Motor neuron (in vitro differentiated cells): ENCODE measurements at regions not wholly inside any gene's neighbourhood (a gene's known extent, or its start where the extent isn't known, plus 50 kb on each side); places are given as distances from the start of the nearest gene placed in this dataset.

Source experiments
- ATAC-seq, 8 experiments: fragments of 200-7000 bp; cut with Tn5 transposase; replicated peaks in 6 of 8; 2 replicates each; pipeline ENCODE4 v1.8.0; 2021; ENCODE audit warnings: mild to moderate bottlenecking in 8 of 8, moderate library complexity in 8 of 8
- H3K27ac ChIP-seq, 2 donors: fragments of 250-450 bp; sonication (Bioruptor Pico); 2 replicates each; pipeline ENCODE4 v1.9.0; 2021; ENCODE audit warnings: antibody characterized with exemption in 2 of 2, mild to moderate bottlenecking in 2 of 2, moderate library complexity in 1 of 2
- H3K4me1 ChIP-seq, 2 donors: fragments of 250-450 bp; sonication (Bioruptor Pico); replicated peaks in 1 of 2; 2 replicates each; pipeline ENCODE4 v1.6.1; 2021; ENCODE audit warnings: antibody characterized with exemption in 2 of 2, mild to moderate bottlenecking in 2 of 2, moderate library complexity in 1 of 2
- H3K4me3 ChIP-seq, 5 donors: fragments of 250-450 bp; sonication (Bioruptor Pico); 2 replicates each; pipeline ENCODE4 v1.9.0; 2021; ENCODE audit warnings: antibody characterized with exemption in 5 of 5, mild to moderate bottlenecking in 5 of 5, moderate library complexity in 4 of 5
- WGBS, 10 experiments: fragments of 450-650 bp; shearing (Covaris generic); methylation state at CpG; one replicate each; pipeline ENCODE4 v1.0.0; 2022; 5-methylcytosine and 5-hydroxymethylcytosine counted together
- in situ Hi-C, 9 experiments: fragments of 400-800 bp; cut with MboI; loops; one replicate each; pipeline ENCODE4 v1.15.0; 2021; ENCODE audit warnings: low sequenced_read_pairs in 9 of 9, low pct_unique_long_range_greater_than_20kb in 2 of 9; ENCODE audit not compliant: unreplicated experiment in 9 of 9

DNA sequence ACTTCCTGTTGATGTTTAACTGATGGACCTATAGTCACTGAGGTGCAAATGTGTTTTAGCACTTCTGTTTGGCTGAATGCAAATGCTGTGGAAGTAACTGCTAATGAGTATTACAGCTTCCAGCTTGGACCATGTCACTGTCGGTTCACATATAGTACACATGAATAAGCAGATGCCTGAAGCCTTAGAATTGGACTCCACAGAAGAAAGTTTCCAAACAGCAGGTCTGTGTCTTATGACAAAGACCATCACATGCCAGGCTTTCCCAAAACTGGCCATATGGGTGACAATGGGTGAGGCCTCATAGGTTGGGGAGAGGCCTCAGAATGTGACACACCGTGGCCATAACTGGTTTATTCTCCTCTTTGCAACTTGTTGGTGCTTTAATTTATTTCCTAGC lies 241.8 kb downstream of the WNT5A start:
- no peak for ATAC-seq
- WGBS, 10 experiments = 33 to 100% (median 76%) methylated on average over 1 to 2 of the region's 2 CpGs; no CpG with 5 or more reads in 2 of the 10 experiments
- Histone ChIP-seq H3K4me3 (no peak overlapping the region), H3K27ac (no peak overlapping the region), H3K4me1 (peaks cover 14 to 17% of the 10 kb centered on the region in 2 donors)
- in situ Hi-C loops = no loop called here

DNA sequence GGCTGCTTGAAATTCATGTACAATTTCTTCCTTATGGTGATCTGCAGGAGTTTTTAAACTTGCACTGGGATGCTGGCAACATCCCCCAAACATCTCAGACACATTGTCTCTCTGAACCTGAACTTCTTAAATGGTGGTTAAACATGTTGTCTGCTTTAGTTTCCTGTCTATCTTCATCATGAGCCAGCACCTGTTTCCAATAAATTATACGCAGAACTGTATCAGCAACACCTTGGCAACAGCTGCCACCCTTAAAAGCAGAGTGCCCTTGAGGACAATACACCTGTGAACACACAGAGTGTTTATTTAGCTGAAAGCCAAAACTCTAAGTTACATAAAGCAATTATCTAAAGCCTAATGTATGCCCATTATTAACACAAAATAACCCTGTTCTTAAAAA lies 242.9 kb downstream of the WNT5A start:
- in situ Hi-C loops = no loop called here
- Histone ChIP-seq H3K4me3 (no peak overlapping the region), H3K27ac (no peak overlapping the region), H3K4me1 (peaks cover 14 to 17% of the 10 kb centered on the region in 2 donors)
- no peak for ATAC-seq
- WGBS, 10 experiments = 17 to 100% (median 100%) methylated on average over 1 of the region's 1 CpG; no CpG with 5 or more reads in 2 of the 10 experiments

DNA sequence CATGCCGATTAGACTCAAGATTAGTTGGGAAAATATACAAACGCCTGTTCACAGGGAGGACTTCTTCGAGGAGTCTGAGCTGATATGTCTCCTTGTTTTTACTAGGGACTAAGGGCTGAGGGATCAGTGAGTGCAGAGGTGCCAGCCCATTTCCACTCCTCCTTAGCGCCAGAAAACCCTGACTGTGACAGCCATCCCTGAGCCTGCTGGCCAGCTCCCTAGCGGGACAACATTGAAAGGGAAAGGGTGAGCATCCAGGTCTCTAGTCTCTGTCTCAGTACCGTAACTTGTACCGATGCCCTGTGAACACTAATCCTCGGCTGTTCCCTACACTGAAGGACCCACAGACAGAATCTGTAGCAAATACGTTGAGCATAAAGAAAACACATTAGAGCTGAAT lies 243.4 kb downstream of the WNT5A start:
- peak in 1 of 8 experiments; percentile 66 for ATAC-seq
- Histone ChIP-seq H3K27ac (no peak overlapping the region), H3K4me3 (no peak overlapping the region), H3K4me1 (peaks cover 14 to 17% of the 10 kb centered on the region in 2 donors)
- 23 to 95% (median 82%) methylated on average over 2 to 8 of the region's 9 CpGs; no CpG with 5 or more reads in 1 of the 10 experiments for WGBS, 10 experiments
- in situ Hi-C loops = no loop called here

DNA sequence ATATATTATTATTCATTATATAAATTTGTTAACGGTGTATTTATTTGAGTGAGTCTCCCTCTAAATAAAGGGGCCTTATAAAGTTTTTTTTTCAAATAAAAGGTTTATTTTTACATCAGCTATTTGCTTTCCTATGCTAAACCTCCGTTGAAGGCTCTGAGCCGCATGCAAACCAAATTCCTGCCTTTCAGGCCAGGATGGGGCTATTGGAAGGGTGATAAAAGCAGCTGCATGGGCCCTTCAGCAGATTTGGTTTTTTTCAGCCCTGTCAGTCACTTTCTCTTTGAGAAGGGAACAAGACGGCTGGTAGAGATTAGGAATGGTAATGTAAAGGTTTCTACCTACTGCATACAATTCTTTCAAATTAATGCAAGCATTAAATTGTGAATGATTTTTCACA lies 244.2 kb downstream of the WNT5A start:
- no peak overlapping the region for H3K4me3 ChIP-seq
- ATAC-seq = no peak
- WGBS, 10 experiments = 50 to 86% (median 64%) methylated on average over 1 to 4 of the region's 4 CpGs; no CpG with 5 or more reads in 2 of the 10 experiments
- peaks cover 14 to 17% of the 10 kb centered on the region in 2 donors for H3K4me1 ChIP-seq
- in situ Hi-C loops = no loop called here
- H3K27ac ChIP-seq = no peak overlapping the region

DNA sequence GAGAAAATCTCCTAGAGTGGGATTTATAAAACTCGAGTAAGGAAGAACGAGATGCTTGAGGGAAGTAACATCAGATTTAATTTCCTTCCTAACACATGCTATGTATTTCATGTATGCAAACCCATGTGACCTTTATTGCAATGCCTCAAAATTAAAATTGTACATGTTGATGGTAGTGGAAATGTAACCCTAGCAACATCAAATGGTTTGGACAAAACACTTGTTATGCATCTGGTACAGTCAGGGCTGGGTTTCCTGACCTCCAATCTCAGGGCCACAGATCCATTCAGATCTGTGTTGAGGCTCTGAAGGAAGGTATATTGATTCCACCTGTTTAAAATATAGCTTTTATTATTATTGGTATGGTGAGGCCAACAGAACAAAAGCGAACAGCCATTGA lies 246.0 kb downstream of the WNT5A start:
- peak in 3 of 8 experiments; percentile 62 to 79 (median 70) for ATAC-seq
- no peak overlapping the region for H3K4me3 ChIP-seq
- WGBS, 10 experiments = 45 to 100% (median 83%) methylated on average over 1 to 2 of the region's 3 CpGs; no CpG with 5 or more reads in 3 of the 10 experiments
- in situ Hi-C loops = no loop called here
- no peak overlapping the region for H3K27ac ChIP-seq
- peaks cover 0 to 7% of the 10 kb centered on the region in 2 donors for H3K4me1 ChIP-seq

DNA sequence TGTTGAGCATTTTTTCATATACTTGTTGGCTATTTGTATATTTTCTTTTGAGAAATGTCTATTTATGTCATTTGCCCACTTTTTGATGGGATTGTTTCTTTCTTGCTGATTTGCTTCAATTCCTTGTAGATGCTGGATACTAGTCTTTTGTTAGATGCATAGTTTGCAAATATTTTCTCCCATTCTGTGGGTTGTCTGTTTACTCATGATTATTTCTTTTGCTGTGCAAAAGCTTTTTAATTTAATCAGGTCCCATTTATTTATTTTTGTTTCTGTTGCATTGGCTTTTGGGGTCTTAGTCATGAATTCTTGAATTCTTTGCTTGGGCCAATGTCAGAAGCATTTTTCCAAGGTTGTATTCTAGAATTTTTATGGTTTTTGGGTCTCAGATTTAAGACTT lies 251.7 kb downstream of the WNT5A start:
- in situ Hi-C loops = no loop called here
- ATAC-seq = no peak
- no peak overlapping the region for H3K4me3 ChIP-seq

DNA sequence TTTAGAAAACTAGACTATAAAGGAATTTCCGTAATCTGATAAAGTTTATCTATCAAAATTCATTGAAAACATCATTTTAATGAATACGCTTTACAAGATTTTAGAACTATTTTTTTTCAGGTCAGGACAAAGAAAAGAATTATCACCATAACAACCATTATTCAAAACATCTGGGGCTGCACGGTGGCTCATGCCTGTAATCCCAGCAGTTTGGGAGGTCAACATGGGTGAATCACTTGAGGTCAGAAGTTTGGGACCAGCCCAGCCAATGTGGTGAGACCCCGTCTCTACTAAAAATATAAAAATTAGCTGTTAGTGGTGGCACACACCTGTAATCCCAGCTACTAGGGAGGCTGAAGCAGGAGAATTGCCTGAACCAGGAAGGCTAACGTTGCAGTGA lies 260.4 kb downstream of the WNT5A start:
- no peak overlapping the region for H3K27ac ChIP-seq
- no peak for ATAC-seq
- no peak overlapping the region for H3K4me3 ChIP-seq
- in situ Hi-C loops = no loop called here
- H3K4me1 ChIP-seq = no peaks in the 10 kb centered on the region
- WGBS, 10 experiments = 46 to 100% (median 93%) methylated on average over 2 to 5 of the region's 5 CpGs; no CpG with 5 or more reads in 1 of the 10 experiments

More for the DNA sequence above, 251.7 kb downstream of the WNT5A start:
- Histone ChIP-seq H3K4me1 (no peaks in the 10 kb centered on the region), H3K27ac (no peak overlapping the region)

DNA sequence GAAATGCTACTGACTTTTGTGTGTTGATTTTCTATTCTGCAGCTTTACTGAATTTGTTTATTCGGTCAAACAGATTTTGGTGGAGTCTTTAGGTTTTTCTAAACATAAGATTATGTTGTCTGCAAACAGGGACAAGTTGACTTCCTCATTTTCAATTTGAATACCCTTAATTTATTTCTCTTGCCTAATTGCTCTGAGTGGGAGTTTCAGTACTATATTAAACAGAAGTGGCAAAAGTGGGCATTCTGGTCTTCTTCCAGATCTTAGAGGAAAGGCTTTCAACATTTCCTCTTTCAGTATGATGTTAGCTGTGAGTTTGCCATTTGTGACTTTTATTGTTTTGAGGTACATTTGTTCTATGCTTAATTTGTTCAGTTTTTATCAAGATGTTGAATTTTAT lies 268.5 kb downstream of the WNT5A start:
- no peak overlapping the region for H3K4me3 ChIP-seq
- in situ Hi-C loops = no loop called here
- ATAC-seq = no peak
- H3K4me1 ChIP-seq = no peaks in the 10 kb centered on the region
- no peak overlapping the region for H3K27ac ChIP-seq
- 0 to 57% (median 0%) methylated on average over 1 of the region's 1 CpG; no CpG with 5 or more reads in 3 of the 10 experiments for WGBS, 10 experiments

DNA sequence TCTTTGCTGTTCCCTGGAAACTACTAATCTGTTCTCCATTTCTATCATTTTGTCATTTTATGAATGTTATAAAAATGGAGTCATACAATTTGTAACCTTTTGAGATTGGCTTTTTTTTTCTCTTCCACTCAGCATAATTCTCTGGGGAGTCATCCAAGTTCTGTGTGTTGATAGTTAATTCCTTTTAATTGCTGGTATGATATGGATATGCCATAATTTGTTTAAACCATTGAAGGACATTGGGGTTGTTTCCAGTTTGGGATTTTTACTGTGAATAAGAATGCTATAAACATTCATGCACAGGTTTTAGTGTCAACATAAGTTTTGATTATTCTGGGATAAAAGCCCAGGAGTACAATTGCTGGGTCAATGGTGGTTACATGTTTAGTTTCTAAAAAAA lies 279.4 kb downstream of the WNT5A start:
- in situ Hi-C loops = no loop called here
- no peak for ATAC-seq
- peaks cover 12 to 17% of the 10 kb centered on the region in 2 donors for H3K4me1 ChIP-seq
- no peak overlapping the region for H3K27ac ChIP-seq
- H3K4me3 ChIP-seq = no peak overlapping the region

DNA sequence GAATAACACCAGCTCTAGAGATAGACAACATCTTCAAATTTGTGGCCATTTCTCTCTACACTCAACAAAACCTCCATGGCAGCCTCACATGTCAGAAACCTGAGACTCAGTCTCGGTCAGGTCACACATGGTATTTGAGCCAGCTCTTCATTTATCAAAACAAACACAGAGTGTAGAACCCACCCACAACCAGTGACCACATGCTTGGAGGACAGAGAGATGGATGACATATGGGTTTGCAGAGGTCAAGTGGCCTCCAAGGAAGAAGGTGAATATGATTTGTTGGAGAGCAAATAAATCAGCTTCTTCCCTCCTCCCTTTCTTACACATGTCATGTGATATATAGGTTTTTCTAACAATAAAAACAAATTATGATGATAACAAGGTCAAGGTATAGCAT lies 278.1 kb upstream of the LRTM1 start:
- H3K4me1 ChIP-seq = peaks cover 15 to 18% of the 10 kb centered on the region in 2 donors
- in situ Hi-C loops = no loop called here
- ATAC-seq = peak in 3 of 8 experiments; percentile 66 to 83 (median 81)
- H3K27ac ChIP-seq = no peak overlapping the region
- no peak overlapping the region for H3K4me3 ChIP-seq
- WGBS, 10 experiments = 27 to 67% (median 50%) methylated on average over 1 of the region's 1 CpG; no CpG with 5 or more reads in 4 of the 10 experiments

DNA sequence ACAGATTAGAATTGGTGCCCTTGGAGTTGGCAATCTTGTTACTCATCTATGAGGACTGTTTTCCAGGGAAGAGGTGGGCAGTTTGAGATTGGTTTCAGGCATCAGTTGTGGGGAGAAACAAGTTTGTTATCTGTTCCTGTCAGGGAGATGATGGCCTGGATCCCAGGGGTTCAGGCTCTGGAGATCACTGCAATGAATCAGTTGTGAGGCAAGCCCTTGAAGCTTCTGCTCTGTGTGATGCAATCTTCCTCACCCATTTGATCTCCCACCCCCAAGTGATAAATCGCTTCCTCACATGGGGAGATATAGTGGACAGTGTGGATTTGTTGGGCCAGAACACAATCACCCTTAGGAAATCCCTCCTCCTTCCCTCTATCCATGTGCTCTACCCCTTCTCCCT lies 276.6 kb upstream of the LRTM1 start:
- in situ Hi-C loops = no loop called here
- Histone ChIP-seq H3K4me3 (no peak overlapping the region), H3K4me1 (peaks cover 15 to 18% of the 10 kb centered on the region in 2 donors), H3K27ac (no peak overlapping the region)
- peak in 1 of 8 experiments; percentile 46 for ATAC-seq
- 67 to 100% (median 83%) methylated on average over 1 of the region's 1 CpG; no CpG with 5 or more reads in 7 of the 10 experiments for WGBS, 10 experiments

DNA sequence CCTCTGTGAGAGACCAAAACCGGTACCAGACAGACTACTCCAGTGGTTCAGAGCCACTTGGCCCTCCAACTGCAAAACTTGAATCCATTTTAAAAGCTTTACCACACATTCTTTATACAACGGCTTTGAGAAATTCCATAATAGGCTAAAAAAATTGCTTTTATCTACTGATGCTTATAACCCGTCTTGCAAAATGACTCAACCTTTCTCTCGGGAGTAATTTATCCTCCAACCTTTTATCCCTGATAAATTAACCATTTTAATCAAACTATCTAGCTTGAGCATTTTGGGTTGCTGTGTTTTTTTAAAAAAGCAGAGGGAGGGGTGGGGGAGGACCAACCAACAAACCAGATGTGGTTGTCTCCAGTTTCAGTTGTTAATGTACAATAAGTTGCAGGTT lies 275.7 kb upstream of the LRTM1 start:
- no peak for ATAC-seq
- H3K4me3 ChIP-seq = no peak overlapping the region
- in situ Hi-C loops = no loop called here
- WGBS, 10 experiments = 23 to 100% (median 71%) methylated on average over 1 to 4 of the region's 4 CpGs; no CpG with 5 or more reads in 2 of the 10 experiments
- peaks cover 15 to 18% of the 10 kb centered on the region in 2 donors for H3K4me1 ChIP-seq
- H3K27ac ChIP-seq = no peak overlapping the region

DNA sequence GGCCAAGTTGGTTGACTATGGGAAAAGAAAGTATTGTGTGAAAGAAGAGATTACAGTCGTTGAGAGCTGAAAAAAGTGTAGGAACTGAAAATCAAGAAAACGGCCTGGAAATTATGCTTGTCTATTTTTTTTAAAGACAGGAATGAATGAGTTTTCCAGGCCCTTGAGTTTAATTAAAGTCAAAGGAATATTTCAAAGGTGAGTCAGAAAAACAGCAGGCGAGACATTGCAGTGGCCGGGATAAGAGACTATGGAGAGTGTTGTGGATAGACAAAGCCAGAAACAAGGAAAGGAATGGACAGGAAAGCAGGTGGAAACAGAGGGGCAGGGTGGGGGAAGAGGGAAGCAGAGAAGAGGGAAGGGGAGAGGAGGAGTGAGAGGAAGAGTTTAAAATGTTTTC lies 275.1 kb upstream of the LRTM1 start:
- in situ Hi-C loops = no loop called here
- no peak for ATAC-seq
- Histone ChIP-seq H3K4me3 (no peak overlapping the region), H3K4me1 (peaks cover 15 to 18% of the 10 kb centered on the region in 2 donors), H3K27ac (no peak overlapping the region)
- WGBS, 10 experiments = 20 to 100% (median 76%) methylated on average over 1 to 4 of the region's 4 CpGs

DNA sequence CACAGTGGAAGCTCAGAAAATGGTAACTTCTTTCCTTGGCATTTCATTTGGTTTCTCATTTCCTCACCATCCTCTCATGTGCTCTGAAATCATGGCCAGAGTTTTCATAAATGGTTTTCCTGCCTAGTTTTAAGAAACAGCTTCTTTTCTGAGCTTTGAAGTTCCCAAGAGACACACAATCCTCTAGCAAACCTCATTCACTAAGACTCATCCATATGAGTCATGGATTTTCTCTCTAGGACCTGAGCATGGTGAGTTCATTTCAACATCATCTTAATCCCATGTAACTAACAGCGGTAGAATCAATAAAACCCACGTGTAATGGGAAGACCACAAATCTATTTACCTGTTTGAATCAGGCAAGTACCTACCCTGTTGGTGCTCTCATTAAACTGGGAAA lies 274.5 kb upstream of the LRTM1 start:
- WGBS, 10 experiments = 37 to 92% (median 58%) methylated on average over 1 to 2 of the region's 2 CpGs; no CpG with 5 or more reads in 3 of the 10 experiments
- Histone ChIP-seq H3K4me3 (no peak overlapping the region), H3K4me1 (peaks cover 15 to 18% of the 10 kb centered on the region in 2 donors), H3K27ac (no peak overlapping the region)
- ATAC-seq = peak in 4 of 8 experiments; percentile 36 to 79 (median 53)
- in situ Hi-C loops = no loop called here
